Neural progenitor cell (in vitro differentiated cells): ENCODE measurements at regions not wholly inside any gene's neighbourhood (a gene's known extent, or its start where the extent isn't known, plus 50 kb on each side); places are given as distances from the start of the nearest gene placed in this dataset.

Experiments
- DNase-seq: peaks from one replicate; pipeline ENCODE4 v3.0.0-alpha.2; 2016; ENCODE audit warnings: low spot score
- H2AFZ ChIP-seq: fragments of 200-600 bp; sonication (generic); replicated peaks from 2 replicates; pipeline ENCODE4 v1.6.1; 2016; ENCODE audit warnings: antibody characterized with exemption
- H3F3A ChIP-seq: fragments of 200-600 bp; sonication (generic); 2 replicates; pipeline ENCODE4 v1.6.1; 2016; ENCODE audit warnings: antibody characterized with exemption, low read depth
- H3K27ac ChIP-seq: fragments of 200-600 bp; sonication (generic); 2 replicates; pipeline ENCODE4 v1.5.1; 2016; ENCODE audit warnings: mild to moderate bottlenecking
- H3K27me3 ChIP-seq: fragments of 200-600 bp; sonication (generic); 2 replicates; pipeline ENCODE4 v1.6.1; 2016; ENCODE audit warnings: mild to moderate bottlenecking, moderate library complexity
- H3K36me3 ChIP-seq: fragments of 200-600 bp; sonication (generic); 2 replicates; pipeline ENCODE4 v1.5.1; 2016
- H3K4me1 ChIP-seq: fragments of 200-600 bp; sonication (generic); 2 replicates; pipeline ENCODE4 v1.6.1; 2016; ENCODE audit warnings: mixed run types
- H3K4me2 ChIP-seq: fragments of 200-600 bp; sonication (generic); 2 replicates; pipeline ENCODE4 v1.6.1; 2016
- H3K4me3 ChIP-seq: fragments of 200-600 bp; sonication (generic); 2 replicates; pipeline ENCODE4 v1.5.1; 2016
- H3K79me2 ChIP-seq: fragments of 200-600 bp; sonication (generic); 2 replicates; pipeline ENCODE4 v1.6.1; 2016; ENCODE audit warnings: low read depth
- H3K9ac ChIP-seq: fragments of 200-600 bp; sonication (generic); 2 replicates; pipeline ENCODE4 v1.6.1; 2016
- H3K9me3 ChIP-seq: fragments of 200-600 bp; sonication (generic); 2 replicates; pipeline ENCODE4 v1.5.1; 2016; ENCODE audit warnings: low read depth
- H4K20me1 ChIP-seq: fragments of 200-600 bp; sonication (generic); 2 replicates; pipeline ENCODE4 v1.6.1; 2016; ENCODE audit warnings: low read depth
- H3K27ac Mint-ChIP-seq: 3 replicates; pipeline ENCODE4 v1.8.0; 2021; ENCODE audit warnings: mixed read lengths
- H3K27me3 Mint-ChIP-seq: 2 replicates; pipeline ENCODE4 v1.8.0; 2022; ENCODE audit warnings: low read depth, mild to moderate bottlenecking, inconsistent platforms, moderate library complexity, mixed read lengths; ENCODE audit not compliant: insufficient read depth
- H3K36me3 Mint-ChIP-seq: 3 replicates; pipeline ENCODE4 v1.8.0; 2021; ENCODE audit warnings: mixed read lengths
- H3K4me1 Mint-ChIP-seq: 3 replicates; pipeline ENCODE4 v1.8.0; 2021; ENCODE audit warnings: mixed read lengths
- H3K4me3 Mint-ChIP-seq: 3 replicates; pipeline ENCODE4 v1.8.0; 2021; ENCODE audit warnings: mild to moderate bottlenecking, moderate library complexity, mixed read lengths
- H3K9me3 Mint-ChIP-seq: 3 replicates; pipeline ENCODE4 v1.8.0; 2020; ENCODE audit warnings: mixed read lengths
- CTCF ChIP-seq: fragments of 200-600 bp; sonication (generic); IDR thresholded peaks from 2 replicates; pipeline ENCODE4 v1.5.1; 2017; ENCODE audit warnings: antibody characterized with exemption, mild to moderate bottlenecking
- EZH2 ChIP-seq: fragments of 200-600 bp; sonication (generic); IDR thresholded peaks from 2 replicates; pipeline ENCODE4 v1.6.1; 2017; ENCODE audit warnings: antibody characterized with exemption, mild to moderate bottlenecking, moderate library complexity
- EZH2phosphoT487 ChIP-seq: fragments of 200-600 bp; sonication (generic); IDR thresholded peaks from 2 replicates; pipeline ENCODE4 v1.6.1; 2017; ENCODE audit warnings: antibody characterized with exemption

- H3K4me1 Mint-ChIP-seq = peaks cover 35% of the 10 kb centered on the region
- H3K9me3 Mint-ChIP-seq = peaks cover 2% of the 10 kb centered on the region
- DNase-seq = no peak
- H3K27me3 ChIP-seq = peaks cover 100% of the 10 kb centered on the region
- H3K9ac ChIP-seq = no peak overlapping the region
- TF ChIP-seq CTCF = no peak
- TF ChIP-seq EZH2phosphoT487 = no peak
- no peak for TF ChIP-seq EZH2
- no peak overlapping the region for H3K27ac ChIP-seq
- peaks cover 30% of the 10 kb centered on the region for H3F3A ChIP-seq
- no peaks in the 10 kb centered on the region for H3K9me3 ChIP-seq
- H3K27me3 Mint-ChIP-seq = peaks cover 36% of the 10 kb centered on the region
- peak overlapping the region; percentile 48 for H3K4me2 ChIP-seq
- H3K79me2 ChIP-seq = no peaks in the 10 kb centered on the region
- H2AFZ ChIP-seq = no peak overlapping the region
- H3K4me3 ChIP-seq = no peak overlapping the region
- no peak overlapping the region for H3K4me3 Mint-ChIP-seq
- H4K20me1 ChIP-seq = peaks cover 15% of the 10 kb centered on the region
- peaks cover 52% of the 10 kb centered on the region for H3K4me1 ChIP-seq
- no peaks in the 10 kb centered on the region for H3K36me3 Mint-ChIP-seq
- H3K36me3 ChIP-seq = no peaks in the 10 kb centered on the region
- no peak overlapping the region for H3K27ac Mint-ChIP-seq
These were observed 75.8 kb downstream of the NR2F2 start for GRCh38 chr15:96406291-96406690.

GRCh38 chr15:96406701-96407100, 76.2 kb downstream of the NR2F2 start:
- Mint-ChIP-seq H3K27me3 (peaks cover 40% of the 10 kb centered on the region), H3K27ac (no peak overlapping the region), H3K4me3 (no peak overlapping the region), H3K36me3 (no peaks in the 10 kb centered on the region), H3K4me1 (peaks cover 35% of the 10 kb centered on the region), H3K9me3 (peaks cover 2% of the 10 kb centered on the region)
- no peak overlapping the region for H3K4me3 ChIP-seq
- no peak for TF ChIP-seq CTCF
- TF ChIP-seq EZH2 = no peak
- TF ChIP-seq EZH2phosphoT487 = no peak
- H3K4me2 ChIP-seq = peak overlapping the region; percentile 48
- H3K9ac ChIP-seq = no peak overlapping the region
- no peak overlapping the region for H2AFZ ChIP-seq
- peaks cover 52% of the 10 kb centered on the region for H3K4me1 ChIP-seq
- H3K36me3 ChIP-seq = no peaks in the 10 kb centered on the region
- no peaks in the 10 kb centered on the region for H3K9me3 ChIP-seq
- H3K27ac ChIP-seq = no peak overlapping the region
- no peaks in the 10 kb centered on the region for H3K79me2 ChIP-seq
- H3K27me3 ChIP-seq = peaks cover 100% of the 10 kb centered on the region
- peaks cover 30% of the 10 kb centered on the region for H3F3A ChIP-seq
- DNase-seq = peak; percentile 61
- H4K20me1 ChIP-seq = peaks cover 15% of the 10 kb centered on the region

- Mint-ChIP-seq H3K4me3 (no peak overlapping the region), H3K27ac (no peak overlapping the region)
These were observed 77.0 kb downstream of the NR2F2 start for GRCh38 chr15:96407482-96407881.

More at GRCh38 chr15:96407482-96407881, 77.0 kb downstream of the NR2F2 start:
- H3K9ac ChIP-seq = no peak overlapping the region
- no peak overlapping the region for H2AFZ ChIP-seq
- peaks cover 46% of the 10 kb centered on the region for H3K4me1 ChIP-seq
- no peaks in the 10 kb centered on the region for H3K79me2 ChIP-seq
- no peak overlapping the region for H3K4me2 ChIP-seq
- H3K4me1 Mint-ChIP-seq = peaks cover 35% of the 10 kb centered on the region
- peaks cover 2% of the 10 kb centered on the region for H3K9me3 Mint-ChIP-seq
- TF ChIP-seq CTCF (no peak), EZH2 (no peak), EZH2phosphoT487 (no peak)
- H3K27me3 Mint-ChIP-seq = peaks cover 48% of the 10 kb centered on the region
- H3K27ac ChIP-seq = no peak overlapping the region
- peaks cover 17% of the 10 kb centered on the region for H4K20me1 ChIP-seq
- H3K4me3 ChIP-seq = no peak overlapping the region
- no peak for DNase-seq
- no peaks in the 10 kb centered on the region for H3K9me3 ChIP-seq
- H3K36me3 Mint-ChIP-seq = no peaks in the 10 kb centered on the region
- H3K27me3 ChIP-seq = peaks cover 100% of the 10 kb centered on the region
- H3F3A ChIP-seq = peaks cover 33% of the 10 kb centered on the region
- H3K36me3 ChIP-seq = no peaks in the 10 kb centered on the region
